ENCODE measurements at regions not wholly inside any gene's neighbourhood (a gene's known extent, or its start where the extent isn't known, plus 50 kb on each side); places are given as distances from the start of the nearest gene placed in this dataset.

- Histone ChIP-seq H3K4ac (ENCODE audit: low read depth, low read length) (no peak overlapping the region), H2BK20ac (ENCODE audit: low read depth, low read length, poor library complexity, severe bottlenecking) (no peak overlapping the region), H3K79me2 (ENCODE audit: insufficient read depth, low read length) (no peaks in the 10 kb centered on the region), H3T11ph (ENCODE audit: low read length) (no peak overlapping the region), H3K18ac (ENCODE audit: insufficient read length, low read depth, low read length) (no peak overlapping the region), H4K5ac (ENCODE audit: insufficient read length, low read depth, low read length) (no peak overlapping the region), H4K91ac (ENCODE audit: insufficient read length, low read depth, low read length) (no peak overlapping the region), H2BK5ac (ENCODE audit: insufficient read length, low read length) (no peak overlapping the region), H2AFZ (ENCODE audit: low read length) (no peak overlapping the region), H3K27me3 (ENCODE audit: insufficient read depth, low read length) (no peaks in the 10 kb centered on the region), H3K4me2 (ENCODE audit: insufficient read depth, insufficient read length, low read length) (no peak overlapping the region), H2BK12ac (ENCODE audit: insufficient read length, low read depth, low read length) (no peak overlapping the region), H4K8ac (replicated peaks; ENCODE audit: insufficient read length, low read depth, low read length) (no peak overlapping the region), H2AK5ac (ENCODE audit: insufficient read length, low read length) (no peak overlapping the region), H2BK15ac (ENCODE audit: low read depth, low read length) (no peak overlapping the region), H3K23me2 (ENCODE audit: insufficient read length, low read depth, low read length, poor library complexity, severe bottlenecking) (no peaks in the 10 kb centered on the region), H3K4me1 (ENCODE audit: insufficient read depth, low read length) (no peaks in the 10 kb centered on the region), H3K9me3 (ENCODE audit: control insufficient read depth, low read depth, low read length) (no peaks in the 10 kb centered on the region), H3K14ac (ENCODE audit: insufficient read depth, low read length) (no peak overlapping the region), H3K27ac (ENCODE audit: insufficient read length, low read depth, low read length) (no peak overlapping the region), H4K20me1 (ENCODE audit: control insufficient read depth, insufficient read depth, insufficient read length) (no peaks in the 10 kb centered on the region), H3K79me1 (ENCODE audit: insufficient read depth, low read depth, low read length, poor library complexity, severe bottlenecking) (no peaks in the 10 kb centered on the region), H3K9ac (ENCODE audit: extremely low read depth, insufficient read length, low read length) (no peak overlapping the region), H3K23ac (ENCODE audit: insufficient read length, low read depth, low read length) (no peak overlapping the region), H2BK120ac (ENCODE audit: low read depth, low read length, poor library complexity, severe bottlenecking) (no peak overlapping the region), H3K56ac (ENCODE audit: insufficient read length, low read depth, low read length) (no peak overlapping the region)
- DNase-seq, result no peak
- Mint-ChIP-seq H3K9me3 (peaks cover 6% of the 10 kb centered on the region in 2 experiments; a peak in 2 of 5 replicates), H3K4me1 (peaks cover 6 to 8% of the 10 kb centered on the region in 2 experiments), H3K27me3 (ENCODE audit: low read depth) (no peaks in the 10 kb centered on the region), H3K36me3 (ENCODE audit: insufficient read depth in 1 of 3, low read depth in 3 of 3) (peaks cover 0 to 7% (median 3%) of the 10 kb centered on the region in 3 experiments; a peak in 4 of 7 replicates), H3K27ac (no peak overlapping the region), H3K4me3 (no peak overlapping the region)
- no CpG with 5 or more reads among the region's 3 CpGs for WGBS (ENCODE audit: extremely low coverage, insufficient read length, low lambda C conversion rate)
- no peak for TF ChIP-seq CTCF (conservative IDR thresholded peaks at IDR 0.05)
Measured at GRCh38 chr2:5818961-5819600, 126.9 kb downstream of the SOX11 start.

All from H9 (cell line).